K562 (cell line): ENCODE measurements at regions not wholly inside any gene's neighbourhood (a gene's known extent, or its start where the extent isn't known, plus 50 kb on each side); places are given as distances from the start of the nearest gene placed in this dataset.

Experiments used
- CBX2 ChIP-seq: fragments of 200-600 bp; sonication (generic); IDR thresholded peaks from one replicate; pipeline ENCODE4 v1.6.1; 2012; ENCODE audit warnings: mild to moderate bottlenecking, low read length, inconsistent platforms; ENCODE audit not compliant: insufficient read depth, poor library complexity, severe bottlenecking
- CTCF ChIP-seq, 3 experiments: IDR thresholded peaks in 2 of 3; conservative IDR thresholded peaks in 1 of 3; 2 replicates each; pipeline ENCODE4 v1.5.1; 2011 to 2012; ENCODE audit warnings: low read length in 3 of 3, mild to moderate bottlenecking in 3 of 3, control low read depth in 2 of 3, improper control_type of control experiment in 1 of 3, inconsistent platforms in 1 of 3, low read depth in 1 of 3, mixed read lengths in 1 of 3, moderate library complexity in 1 of 3; ENCODE audit not compliant: insufficient read depth in 2 of 3
- MED1 ChIP-seq: sonication (generic); formaldehyde crosslinking; IDR thresholded peaks from 2 replicates; pipeline ENCODE4 v1.8.1; 2023; ENCODE audit warnings: missing genetic modification reagents, borderline replicate concordance
- POLR2A ChIP-seq: fragments of 450-650 bp; conservative IDR thresholded peaks from 2 replicates; pipeline ENCODE4 v1.6.1; 2016
- SIX5 ChIP-seq, 2 experiments: IDR thresholded peaks; 2 replicates each; pipeline ENCODE4 v1.6.1; 2011; ENCODE audit warnings: low read length in 2 of 2, borderline replicate concordance in 1 of 2, low read depth in 1 of 2, mild to moderate bottlenecking in 1 of 2, moderate library complexity in 1 of 2; ENCODE audit not compliant: insufficient read depth in 1 of 2
- SP1 ChIP-seq: sonication (generic); formaldehyde crosslinking; IDR thresholded peaks from 2 replicates; pipeline ENCODE4 v1.8.1; 2022; ENCODE audit warnings: mild to moderate bottlenecking, missing genetic modification reagents
- USF1 ChIP-seq: sonication (generic); formaldehyde crosslinking; IDR thresholded peaks from 2 replicates; pipeline ENCODE4 v1.9.0; 2022; ENCODE audit warnings: mild to moderate bottlenecking, missing genetic modification reagents
- ZFP91 ChIP-seq: sonication (generic); formaldehyde crosslinking; IDR thresholded peaks from 2 replicates; pipeline ENCODE4 v1.8.0; 2022; ENCODE audit warnings: mild to moderate bottlenecking, missing genetic modification reagents

- TF ChIP-seq POLR2A (no peak), USF1 (no peak), SIX5 (IDR thresholded peaks at IDR 0.05; ENCODE audit: borderline replicate concordance in 1 of 2, insufficient read depth in 1 of 2, low read depth in 1 of 2, low read length in 2 of 2) (no peak), ZFP91 (CRISPR knock-in tag) (no peak), CTCF (IDR thresholded peaks at IDR 0.05 in 2 of 3, conservative IDR thresholded peaks at IDR 0.05 in 1 of 3; ENCODE audit: insufficient read depth in 2 of 3, low read depth in 1 of 3, low read length in 3 of 3) (no peak), MED1 (CRISPR knock-in tag) (no peak), CBX2 (no peak), SP1 (CRISPR knock-in tag) (no peak)
Measured at GRCh38 chr14:41449066-41449465, 157.6 kb upstream of the LRFN5 start.
